Fibroblast of lung (primary cell): ENCODE measurements at regions not wholly inside any gene's neighbourhood (a gene's known extent, or its start where the extent isn't known, plus 50 kb on each side); places are given as distances from the start of the nearest gene placed in this dataset.
"Not testable (repeated sequence)": the region's sequence is repeated elsewhere in the genome, so short reads cannot be mapped to it uniquely, and the experiment has no call there.

Experiments
- EZH2 ChIP-seq: IDR thresholded peaks from 2 replicates; pipeline ENCODE4 v1.5.1; 2012; ENCODE audit warnings: low read length, control low read depth, mild to moderate bottlenecking; ENCODE audit errors: missing control alignments
- TF ChIP-seq, protein P1 (sequence below), 2 donors: IDR thresholded peaks in 1 of 2; conservative IDR thresholded peaks in 1 of 2; 1 replicate in 1 of 2; 2 replicates in 1 of 2; pipeline ENCODE4 v1.5.1; 2011 to 2012; ENCODE audit warnings: low read length in 2 of 2, control low read depth in 1 of 2, inconsistent platforms in 1 of 2, low read depth in 1 of 2, mild to moderate bottlenecking in 1 of 2

DNA sequence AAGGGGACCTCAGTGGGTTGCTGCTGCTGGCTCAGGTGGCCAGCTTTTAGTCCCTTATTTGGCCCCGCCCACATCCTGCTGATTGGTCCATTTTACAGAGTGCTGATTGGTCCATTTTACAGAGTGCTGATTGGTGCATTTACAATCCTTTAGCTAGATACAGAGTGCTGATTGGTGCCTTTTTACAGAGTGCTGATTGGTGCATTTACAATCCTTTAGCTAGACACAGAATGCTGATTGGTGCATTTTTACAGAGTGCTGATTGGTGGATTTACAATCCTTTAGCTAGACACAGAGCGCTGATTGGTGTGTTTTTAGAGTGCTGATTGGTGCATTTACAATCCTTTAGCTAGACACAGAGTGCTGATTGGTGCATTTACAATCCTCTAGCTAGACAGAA lies 143.7 kb upstream of the ANKRD28 start:
- TF ChIP-seq, protein P1, sequence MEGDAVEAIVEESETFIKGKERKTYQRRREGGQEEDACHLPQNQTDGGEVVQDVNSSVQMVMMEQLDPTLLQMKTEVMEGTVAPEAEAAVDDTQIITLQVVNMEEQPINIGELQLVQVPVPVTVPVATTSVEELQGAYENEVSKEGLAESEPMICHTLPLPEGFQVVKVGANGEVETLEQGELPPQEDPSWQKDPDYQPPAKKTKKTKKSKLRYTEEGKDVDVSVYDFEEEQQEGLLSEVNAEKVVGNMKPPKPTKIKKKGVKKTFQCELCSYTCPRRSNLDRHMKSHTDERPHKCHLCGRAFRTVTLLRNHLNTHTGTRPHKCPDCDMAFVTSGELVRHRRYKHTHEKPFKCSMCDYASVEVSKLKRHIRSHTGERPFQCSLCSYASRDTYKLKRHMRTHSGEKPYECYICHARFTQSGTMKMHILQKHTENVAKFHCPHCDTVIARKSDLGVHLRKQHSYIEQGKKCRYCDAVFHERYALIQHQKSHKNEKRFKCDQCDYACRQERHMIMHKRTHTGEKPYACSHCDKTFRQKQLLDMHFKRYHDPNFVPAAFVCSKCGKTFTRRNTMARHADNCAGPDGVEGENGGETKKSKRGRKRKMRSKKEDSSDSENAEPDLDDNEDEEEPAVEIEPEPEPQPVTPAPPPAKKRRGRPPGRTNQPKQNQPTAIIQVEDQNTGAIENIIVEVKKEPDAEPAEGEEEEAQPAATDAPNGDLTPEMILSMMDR (conservative IDR thresholded peaks at IDR 0.05 in 1 of 2, IDR thresholded peaks at IDR 0.05 in 1 of 2; ENCODE audit: low read depth in 1 of 2, low read length in 2 of 2), result not testable (repeated sequence)
- not testable (repeated sequence) for TF ChIP-seq EZH2
